Activated T-helper 2 cell treated with anti-CD3 and anti-CD28 coated beads, Interferon-gamma antibody, Interleukin-2, Interleukin-4, amounts not matched to agents 10 μg/mL and 5 μg/mL and 100 μg/mL, durations not matched to agents 14 hours and 24 hours and 36 hours (primary cell): ENCODE measurements at regions not wholly inside any gene's neighbourhood (a gene's known extent, or its start where the extent isn't known, plus 50 kb on each side); places are given as distances from the start of the nearest gene placed in this dataset.

Source experiments
- DNase-seq: peaks from one replicate; pipeline ENCODE4 v3.0.0; 2021; ENCODE audit warnings: low spot score
- H3K27ac Mint-ChIP-seq: one replicate; pipeline ENCODE4 v1.8.0; 2021; ENCODE audit warnings: mixed read lengths
- H3K27me3 Mint-ChIP-seq: one replicate; pipeline ENCODE4 v1.8.0; 2021; ENCODE audit warnings: low read depth, mixed read lengths
- H3K36me3 Mint-ChIP-seq: one replicate; pipeline ENCODE4 v1.8.0; 2021; ENCODE audit warnings: low read depth, mixed read lengths
- H3K4me1 Mint-ChIP-seq: one replicate; pipeline ENCODE4 v1.8.0; 2021; ENCODE audit warnings: low read depth, mixed read lengths
- H3K4me3 Mint-ChIP-seq: one replicate; pipeline ENCODE4 v1.8.0; 2021; ENCODE audit warnings: low read depth, mild to moderate bottlenecking, moderate library complexity, mixed read lengths
- H3K9me3 Mint-ChIP-seq: one replicate; pipeline ENCODE4 v1.8.0; 2021; ENCODE audit warnings: mixed read lengths
- intact Hi-C: fragments of 100-400 bp; cut with micrococcal nuclease; formaldehyde crosslinking; loops from one replicate; pipeline ENCODE4 v1.15.1; 2023

DNA sequence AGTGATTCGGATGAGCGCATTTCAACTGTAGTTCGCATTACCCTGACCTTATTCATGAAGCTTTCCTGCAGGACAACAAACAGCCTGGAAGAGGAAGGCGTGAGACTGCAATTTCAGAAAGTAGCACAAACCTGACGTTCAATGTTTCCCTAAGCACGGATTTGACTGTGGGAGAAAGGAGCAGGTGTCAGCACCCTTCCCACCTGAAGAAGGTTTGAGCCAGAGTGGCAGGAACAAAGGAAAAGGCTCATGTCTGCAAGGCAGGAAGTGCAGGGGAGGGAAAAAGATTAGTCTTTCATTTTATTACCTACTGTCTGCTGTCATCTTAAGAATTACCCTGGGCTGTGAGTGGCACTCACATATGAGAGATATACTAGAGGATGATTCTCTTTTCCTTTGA lies 114.0 kb downstream of the MED10 start:
- H3K36me3 Mint-ChIP-seq = peaks cover 4% of the 10 kb centered on the region
- intact Hi-C loops = loop anchor here (5.0 to 10.0 kb wide), 2 partner anchors 563 to 740 kb away; no protein-coding TSS in a partner anchor
- H3K9me3 Mint-ChIP-seq = no peaks in the 10 kb centered on the region
- H3K27me3 Mint-ChIP-seq = no peaks in the 10 kb centered on the region
- peaks cover 21% of the 10 kb centered on the region for H3K4me1 Mint-ChIP-seq
- H3K4me3 Mint-ChIP-seq = no peak overlapping the region
- DNase-seq = no peak
- peak overlapping the region; percentile 35 for H3K27ac Mint-ChIP-seq

DNA sequence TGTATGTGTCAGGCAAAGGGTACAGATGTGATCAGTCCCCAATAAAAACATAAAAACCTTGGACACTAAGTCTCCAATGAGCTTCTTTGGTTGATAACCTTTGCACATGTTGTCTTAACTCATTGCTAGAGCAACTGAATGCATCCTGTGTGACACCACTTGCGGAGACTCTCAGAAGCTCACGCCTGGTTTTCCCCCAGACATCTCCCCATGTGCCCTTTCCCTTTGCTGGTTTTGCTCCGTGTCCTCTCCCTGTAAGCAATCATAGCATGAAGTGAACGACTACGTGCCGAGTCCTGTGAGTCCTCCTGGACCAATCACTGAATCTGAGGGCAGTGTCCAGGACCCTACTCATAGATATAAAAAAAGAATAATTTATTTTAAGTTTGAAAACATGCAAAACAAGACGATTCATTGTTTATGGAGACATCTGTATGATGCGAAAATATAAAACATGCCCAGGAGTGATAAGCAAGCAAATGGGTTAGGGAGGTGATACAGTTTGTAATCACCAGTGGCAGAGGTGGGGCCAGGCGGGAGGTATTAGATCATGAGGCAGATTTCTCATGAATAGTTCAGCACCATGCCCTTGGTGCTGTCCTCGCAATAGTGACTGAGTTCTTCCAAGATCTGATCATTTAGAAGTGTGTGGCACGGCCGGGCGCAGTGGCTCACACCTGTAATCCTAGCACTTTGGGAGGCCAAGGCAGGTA lies 115.5 kb downstream of the MED10 start:
- no peak for DNase-seq
- Mint-ChIP-seq H3K27ac (peak overlapping the region; percentile 81), H3K27me3 (no peaks in the 10 kb centered on the region), H3K4me1 (peaks cover 21% of the 10 kb centered on the region), H3K36me3 (peaks cover 4% of the 10 kb centered on the region), H3K9me3 (no peaks in the 10 kb centered on the region), H3K4me3 (no peak overlapping the region)
- intact Hi-C loops = loop anchor here (2.0 to 10.0 kb wide), 3 partner anchors 234 to 738 kb away; no protein-coding TSS in a partner anchor

DNA sequence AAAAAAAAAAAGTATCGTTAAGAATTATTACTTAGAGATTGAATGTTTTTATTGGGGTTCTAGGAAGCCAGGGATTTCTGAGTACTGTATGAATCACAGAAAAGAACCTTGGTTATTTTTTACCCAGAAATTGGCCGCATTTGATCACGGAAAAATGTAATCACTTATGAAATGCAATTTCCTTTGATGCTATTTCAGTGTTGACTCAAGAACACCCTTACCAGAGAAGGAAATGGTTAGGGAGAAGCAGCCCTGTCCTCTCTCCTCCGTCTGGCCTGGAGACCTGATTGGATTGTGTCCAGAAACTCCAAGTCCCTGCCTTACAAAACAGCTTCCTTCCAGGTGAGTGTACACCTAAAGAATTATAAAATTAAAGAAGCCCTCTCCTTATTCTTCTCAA lies 116.7 kb downstream of the MED10 start:
- Mint-ChIP-seq H3K36me3 (peaks cover 4% of the 10 kb centered on the region), H3K4me3 (peak overlapping the region; percentile 65), H3K9me3 (no peaks in the 10 kb centered on the region), H3K4me1 (peaks cover 23% of the 10 kb centered on the region), H3K27me3 (no peaks in the 10 kb centered on the region), H3K27ac (peak overlapping the region; percentile 81)
- intact Hi-C loops = loop anchor here (1.0 to 10.0 kb wide), 4 partner anchors 13 to 737 kb away; no protein-coding TSS in a partner anchor
- no peak for DNase-seq

DNA sequence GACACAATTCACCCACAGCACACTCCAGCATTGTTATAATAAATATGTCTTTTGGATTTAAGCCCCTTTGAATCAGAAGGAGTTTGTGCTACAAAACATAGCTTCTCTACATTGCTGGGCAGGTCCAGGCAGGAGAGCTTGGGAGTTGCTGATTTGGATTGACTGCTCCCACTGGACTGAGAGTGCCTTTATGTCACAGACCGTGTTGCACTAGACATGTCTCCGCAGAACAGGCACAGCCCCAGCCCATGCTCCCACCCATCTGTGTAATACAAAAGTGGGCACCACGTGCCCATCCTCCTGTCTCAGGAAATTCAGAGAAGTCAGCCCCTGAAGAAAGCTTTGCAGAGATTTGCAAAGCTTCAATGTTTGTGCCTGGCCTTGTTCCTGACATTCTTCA lies 117.1 kb downstream of the MED10 start:
- no peak for DNase-seq
- Mint-ChIP-seq H3K4me3 (no peak overlapping the region), H3K36me3 (peaks cover 4% of the 10 kb centered on the region), H3K27ac (peak overlapping the region; percentile 76), H3K4me1 (peaks cover 23% of the 10 kb centered on the region), H3K27me3 (no peaks in the 10 kb centered on the region), H3K9me3 (no peaks in the 10 kb centered on the region)
- intact Hi-C loops = loop anchor here (1.0 to 10.0 kb wide), 3 partner anchors 13 to 736 kb away; no protein-coding TSS in a partner anchor

DNA sequence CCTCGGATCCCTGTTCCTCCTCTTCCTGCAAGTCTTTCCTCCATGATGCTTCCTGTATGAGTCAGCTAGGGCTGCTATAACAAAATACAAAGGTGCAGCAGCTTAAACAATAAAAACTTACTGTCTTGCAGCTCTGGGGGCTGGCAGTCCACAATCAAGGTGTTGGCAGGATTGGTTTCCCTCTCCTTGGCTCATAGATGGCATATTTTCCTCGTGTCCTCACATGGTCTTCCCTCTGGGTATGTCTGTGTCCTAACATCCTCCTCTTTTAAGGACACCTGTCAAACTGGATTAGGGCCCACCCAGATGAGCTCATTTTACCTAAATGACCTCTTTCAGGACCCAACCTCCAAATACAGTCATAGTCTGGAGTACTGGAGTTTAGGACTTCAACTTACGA lies 117.5 kb downstream of the MED10 start:
- no peak for DNase-seq
- Mint-ChIP-seq H3K27ac (peak overlapping the region; percentile 76), H3K4me3 (no peak overlapping the region), H3K9me3 (no peaks in the 10 kb centered on the region), H3K36me3 (peaks cover 4% of the 10 kb centered on the region), H3K27me3 (no peaks in the 10 kb centered on the region), H3K4me1 (peaks cover 23% of the 10 kb centered on the region)
- intact Hi-C loops = loop anchor here (1.0 to 10.0 kb wide), 3 partner anchors 13 to 736 kb away; no protein-coding TSS in a partner anchor

DNA sequence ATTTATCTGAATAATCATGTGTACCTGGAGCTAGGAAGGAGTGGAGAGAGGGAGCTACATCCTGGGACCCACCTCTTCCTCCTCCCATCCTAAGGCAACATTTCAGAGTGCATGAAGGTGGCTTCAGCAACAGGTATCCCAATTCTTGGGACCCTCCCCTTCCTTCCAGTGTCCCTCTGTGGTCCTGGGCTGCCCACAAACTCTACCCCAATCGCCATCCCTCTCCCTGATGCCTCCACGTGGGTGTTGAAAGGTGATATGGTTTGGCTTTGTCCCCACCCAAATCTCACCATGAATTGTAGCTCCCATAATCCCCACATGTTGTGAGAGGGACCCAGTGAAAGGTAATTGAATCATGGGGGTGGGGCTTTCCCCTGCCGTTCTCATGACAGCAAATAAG lies 121.4 kb downstream of the MED10 start:
- H3K4me1 Mint-ChIP-seq = peaks cover 16% of the 10 kb centered on the region
- no peak overlapping the region for H3K4me3 Mint-ChIP-seq
- no peaks in the 10 kb centered on the region for H3K36me3 Mint-ChIP-seq
- H3K27me3 Mint-ChIP-seq = no peaks in the 10 kb centered on the region
- H3K27ac Mint-ChIP-seq = no peak overlapping the region
- no peaks in the 10 kb centered on the region for H3K9me3 Mint-ChIP-seq
- no peak for DNase-seq
- intact Hi-C loops = no loop called here

DNA sequence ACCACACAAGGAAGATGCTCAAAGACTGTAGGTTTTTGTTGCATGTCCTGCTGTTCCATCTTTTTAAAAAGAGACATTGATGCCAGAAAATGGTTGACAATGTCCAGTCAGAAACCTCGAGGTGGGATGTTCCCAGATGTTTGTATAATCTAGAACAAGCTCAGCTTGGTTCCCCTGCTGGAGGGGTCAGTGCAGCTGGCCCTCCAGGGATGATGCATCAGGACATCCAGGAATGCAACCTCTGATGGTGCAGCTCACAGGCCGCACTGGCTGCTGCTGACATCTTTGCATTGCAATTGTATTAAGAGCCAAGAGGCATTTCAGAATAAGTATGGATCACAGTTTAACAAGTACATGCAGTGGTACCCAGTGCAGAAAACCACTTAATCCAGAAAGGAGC lies 122.4 kb downstream of the MED10 start:
- no peaks in the 10 kb centered on the region for H3K27me3 Mint-ChIP-seq
- DNase-seq = no peak
- H3K36me3 Mint-ChIP-seq = no peaks in the 10 kb centered on the region
- H3K4me1 Mint-ChIP-seq = peaks cover 10% of the 10 kb centered on the region
- intact Hi-C loops = no loop called here
- H3K4me3 Mint-ChIP-seq = no peak overlapping the region
- H3K27ac Mint-ChIP-seq = no peak overlapping the region
- H3K9me3 Mint-ChIP-seq = no peaks in the 10 kb centered on the region

DNA sequence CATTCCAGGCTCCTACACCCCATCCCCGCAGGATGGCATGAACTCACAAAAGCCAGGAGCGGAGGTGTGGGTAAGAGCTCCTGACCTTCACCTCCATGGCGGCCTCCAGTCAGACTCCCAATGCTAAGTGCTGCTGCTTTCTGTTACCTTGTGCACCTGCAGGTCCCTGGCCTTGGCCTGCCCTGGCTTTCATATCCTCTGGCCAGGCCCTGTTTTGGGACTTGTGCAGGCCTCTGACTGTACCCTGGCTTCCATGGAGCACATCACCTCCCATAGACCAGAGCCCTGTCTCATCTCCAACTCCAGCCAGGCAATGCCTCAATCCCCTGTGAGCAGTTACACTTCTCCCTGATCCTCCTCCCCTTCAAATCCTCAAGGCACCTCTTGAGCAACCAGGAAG lies 124.5 kb downstream of the MED10 start:
- H3K4me3 Mint-ChIP-seq = no peak overlapping the region
- intact Hi-C loops = no loop called here

DNA sequence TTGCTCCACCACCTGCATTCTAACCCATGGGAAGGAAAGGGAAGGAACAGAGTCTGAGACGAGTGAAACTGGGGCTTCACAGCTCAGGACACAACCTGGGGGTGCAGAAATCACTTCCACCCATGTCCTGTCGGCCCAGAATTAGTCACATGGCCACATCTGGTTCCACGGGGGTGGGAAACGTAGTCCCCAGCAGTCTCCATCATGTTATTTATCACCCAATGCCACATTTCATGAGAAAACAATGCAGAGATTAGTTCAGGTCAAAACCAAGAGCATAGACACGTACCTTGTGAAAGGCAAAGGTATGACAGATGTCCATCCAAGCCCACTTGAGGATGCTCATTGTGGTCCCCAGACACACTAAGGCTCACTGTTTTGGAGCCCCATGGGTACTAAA lies 125.1 kb downstream of the MED10 start:
- intact Hi-C loops = no loop called here
- Mint-ChIP-seq H3K9me3 (no peaks in the 10 kb centered on the region), H3K4me1 (peaks cover 1% of the 10 kb centered on the region), H3K27ac (no peak overlapping the region), H3K27me3 (no peaks in the 10 kb centered on the region), H3K4me3 (no peak overlapping the region), H3K36me3 (no peaks in the 10 kb centered on the region)
- no peak for DNase-seq

More for the DNA sequence above, 124.5 kb downstream of the MED10 start:
- H3K27me3 Mint-ChIP-seq = no peaks in the 10 kb centered on the region
- no peaks in the 10 kb centered on the region for H3K36me3 Mint-ChIP-seq
- H3K4me1 Mint-ChIP-seq = peaks cover 1% of the 10 kb centered on the region
- H3K9me3 Mint-ChIP-seq = no peaks in the 10 kb centered on the region
- DNase-seq = no peak
- no peak overlapping the region for H3K27ac Mint-ChIP-seq

DNA sequence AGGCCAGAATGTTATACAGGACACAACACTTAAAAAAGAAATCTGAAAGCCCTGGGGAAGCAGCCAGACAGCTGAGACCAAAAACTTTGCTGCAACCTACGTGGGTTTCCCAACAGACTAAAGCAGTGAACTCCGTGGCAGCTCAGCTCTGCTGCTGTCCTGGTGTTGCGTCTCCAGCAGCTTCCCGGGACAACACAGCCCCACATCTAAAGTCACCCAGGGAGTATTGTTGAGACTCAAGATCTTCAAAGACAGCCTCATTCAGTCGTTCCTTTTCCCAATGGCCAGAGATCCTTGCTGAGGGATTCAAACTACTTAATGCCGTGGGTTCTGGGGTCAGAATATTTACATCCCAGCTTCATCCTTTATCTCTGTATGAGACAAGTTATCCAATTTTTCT lies 125.8 kb downstream of the MED10 start:
- Mint-ChIP-seq H3K27me3 (no peaks in the 10 kb centered on the region), H3K4me3 (no peak overlapping the region), H3K27ac (no peak overlapping the region), H3K36me3 (no peaks in the 10 kb centered on the region), H3K9me3 (no peaks in the 10 kb centered on the region), H3K4me1 (peaks cover 4% of the 10 kb centered on the region)
- intact Hi-C loops = no loop called here
- no peak for DNase-seq

DNA sequence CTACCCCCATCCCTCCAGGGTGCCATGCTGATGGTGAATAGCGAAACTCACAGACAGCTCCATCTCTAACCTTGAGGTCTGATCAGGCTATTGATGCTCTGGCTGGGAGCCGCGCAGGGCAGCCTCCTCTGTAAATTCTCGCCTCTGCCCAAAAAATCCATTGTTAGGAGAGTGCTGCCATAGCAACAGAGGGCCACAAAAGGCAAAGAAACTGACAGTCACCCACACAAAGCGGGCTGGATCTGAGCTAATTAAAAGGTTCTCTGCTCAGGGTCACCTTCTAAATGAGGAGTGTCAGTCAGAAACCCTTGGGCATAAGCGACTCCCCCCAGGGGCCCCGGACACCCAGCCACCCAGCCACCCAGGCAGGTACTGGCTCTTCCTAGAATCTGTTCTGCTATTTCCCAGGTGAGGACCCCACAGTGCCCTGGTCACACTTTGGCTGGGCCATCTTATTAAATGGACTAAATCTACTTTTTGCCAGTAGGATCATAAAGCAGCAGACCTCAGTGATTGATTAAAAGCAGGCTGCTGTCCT lies 126.7 kb downstream of the MED10 start:
- no peak overlapping the region for H3K27ac Mint-ChIP-seq
- H3K9me3 Mint-ChIP-seq = no peaks in the 10 kb centered on the region
- H3K27me3 Mint-ChIP-seq = no peaks in the 10 kb centered on the region
- H3K36me3 Mint-ChIP-seq = no peaks in the 10 kb centered on the region
- H3K4me1 Mint-ChIP-seq = peaks cover 3% of the 10 kb centered on the region
- no peak overlapping the region for H3K4me3 Mint-ChIP-seq
- no peak for DNase-seq
- intact Hi-C loops = no loop called here

DNA sequence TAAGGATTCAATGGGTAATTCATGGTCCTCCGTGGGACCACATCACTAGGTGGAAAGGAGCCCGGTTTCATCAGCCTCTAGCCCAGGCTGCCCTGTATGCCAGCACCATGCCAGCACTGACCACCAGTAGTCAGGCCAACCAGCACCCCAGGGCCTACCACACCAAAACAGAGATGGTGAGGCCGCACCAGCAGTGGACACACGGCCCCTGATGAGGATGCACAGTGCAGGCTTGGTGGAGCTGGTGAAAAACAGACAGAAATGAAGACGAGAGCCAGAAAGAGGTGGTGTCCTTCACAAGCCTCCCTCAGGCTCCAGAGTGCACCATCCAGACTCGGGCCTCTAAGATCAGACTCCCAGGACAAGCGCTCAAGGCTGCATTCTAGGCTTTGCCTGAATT lies 128.2 kb downstream of the MED10 start:
- intact Hi-C loops = no loop called here
- no peaks in the 10 kb centered on the region for H3K27me3 Mint-ChIP-seq
- DNase-seq = no peak
- no peak overlapping the region for H3K27ac Mint-ChIP-seq
- H3K36me3 Mint-ChIP-seq = no peaks in the 10 kb centered on the region
- no peaks in the 10 kb centered on the region for H3K9me3 Mint-ChIP-seq
- H3K4me1 Mint-ChIP-seq = peaks cover 3% of the 10 kb centered on the region
- H3K4me3 Mint-ChIP-seq = no peak overlapping the region

DNA sequence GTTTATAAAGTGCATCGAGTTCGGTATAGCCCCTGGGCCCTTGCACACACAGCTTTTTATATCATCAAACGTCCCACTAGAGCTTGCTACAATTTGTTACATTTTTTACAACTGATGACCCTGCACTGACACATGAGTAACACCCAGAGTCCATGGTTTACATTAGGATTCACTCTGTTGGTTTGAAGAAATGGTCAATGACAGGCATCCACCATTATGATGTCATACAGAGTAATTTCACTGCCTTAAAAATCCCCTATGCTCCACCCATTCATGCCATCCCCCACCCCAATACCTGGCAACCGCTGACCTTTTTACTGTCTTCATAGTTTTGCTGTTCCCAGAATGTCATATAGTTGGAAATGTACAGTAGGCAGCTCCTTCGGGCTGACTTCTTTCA lies 130.2 kb downstream of the MED10 start:
- DNase-seq = no peak
- no peaks in the 10 kb centered on the region for H3K27me3 Mint-ChIP-seq
- H3K36me3 Mint-ChIP-seq = no peaks in the 10 kb centered on the region
- no peak overlapping the region for H3K27ac Mint-ChIP-seq
- no peak overlapping the region for H3K4me3 Mint-ChIP-seq
- H3K4me1 Mint-ChIP-seq = peaks cover 3% of the 10 kb centered on the region
- H3K9me3 Mint-ChIP-seq = no peaks in the 10 kb centered on the region
- intact Hi-C loops = no loop called here
